ENCODE measurements at regions not wholly inside any gene's neighbourhood (a gene's known extent, or its start where the extent isn't known, plus 50 kb on each side); places are given as distances from the start of the nearest gene placed in this dataset.

- no peak overlapping the region for H3K4me3 ChIP-seq (ENCODE audit: low read length)
- no peaks in the 10 kb centered on the region for H3K4me1 ChIP-seq (ENCODE audit: low read length)
- no peaks in the 10 kb centered on the region for H3K79me2 ChIP-seq (ENCODE audit: low read length)
- no peak overlapping the region for H3K4me2 ChIP-seq (ENCODE audit: low read length)
- no peaks in the 10 kb centered on the region for H3K9me3 ChIP-seq (ENCODE audit: insufficient read depth, low read length)
- H4K20me1 ChIP-seq (ENCODE audit: insufficient read depth, low read length): no peaks in the 10 kb centered on the region
- H3K36me3 ChIP-seq (replicated peaks; ENCODE audit: low read depth, low read length): no peaks in the 10 kb centered on the region
- no peak for TF ChIP-seq EZH2phosphoT487 (IDR thresholded peaks at IDR 0.05; ENCODE audit: low read depth)
- TF ChIP-seq, protein P1, sequence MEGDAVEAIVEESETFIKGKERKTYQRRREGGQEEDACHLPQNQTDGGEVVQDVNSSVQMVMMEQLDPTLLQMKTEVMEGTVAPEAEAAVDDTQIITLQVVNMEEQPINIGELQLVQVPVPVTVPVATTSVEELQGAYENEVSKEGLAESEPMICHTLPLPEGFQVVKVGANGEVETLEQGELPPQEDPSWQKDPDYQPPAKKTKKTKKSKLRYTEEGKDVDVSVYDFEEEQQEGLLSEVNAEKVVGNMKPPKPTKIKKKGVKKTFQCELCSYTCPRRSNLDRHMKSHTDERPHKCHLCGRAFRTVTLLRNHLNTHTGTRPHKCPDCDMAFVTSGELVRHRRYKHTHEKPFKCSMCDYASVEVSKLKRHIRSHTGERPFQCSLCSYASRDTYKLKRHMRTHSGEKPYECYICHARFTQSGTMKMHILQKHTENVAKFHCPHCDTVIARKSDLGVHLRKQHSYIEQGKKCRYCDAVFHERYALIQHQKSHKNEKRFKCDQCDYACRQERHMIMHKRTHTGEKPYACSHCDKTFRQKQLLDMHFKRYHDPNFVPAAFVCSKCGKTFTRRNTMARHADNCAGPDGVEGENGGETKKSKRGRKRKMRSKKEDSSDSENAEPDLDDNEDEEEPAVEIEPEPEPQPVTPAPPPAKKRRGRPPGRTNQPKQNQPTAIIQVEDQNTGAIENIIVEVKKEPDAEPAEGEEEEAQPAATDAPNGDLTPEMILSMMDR (IDR thresholded peaks at IDR 0.05; ENCODE audit: low read depth, low read length): no peak
- H3K27ac ChIP-seq (ENCODE audit: low read length): no peak overlapping the region
- H3K27me3 ChIP-seq (ENCODE audit: low read depth, low read length): no peaks in the 10 kb centered on the region
- no peak overlapping the region for H2AFZ ChIP-seq (ENCODE audit: low read depth, low read length)
- no peak overlapping the region for H3K9ac ChIP-seq (ENCODE audit: low read length)
Measured at GRCh38 chr9:115373000-115373709, 255.2 kb upstream of the TNC start.

GRCh38 chr9:115373710-115374045 is 255.7 kb upstream of the TNC start:
- no peak for TF ChIP-seq EZH2phosphoT487 (IDR thresholded peaks at IDR 0.05; ENCODE audit: low read depth)
- TF ChIP-seq, protein P1 (IDR thresholded peaks at IDR 0.05; ENCODE audit: low read depth, low read length): no peak
- Histone ChIP-seq H3K9me3 (ENCODE audit: insufficient read depth, low read length) (no peaks in the 10 kb centered on the region), H4K20me1 (ENCODE audit: insufficient read depth, low read length) (no peaks in the 10 kb centered on the region), H3K27me3 (ENCODE audit: low read depth, low read length) (no peaks in the 10 kb centered on the region), H3K79me2 (ENCODE audit: low read length) (no peaks in the 10 kb centered on the region), H3K9ac (ENCODE audit: low read length) (no peak overlapping the region), H3K36me3 (replicated peaks; ENCODE audit: low read depth, low read length) (no peaks in the 10 kb centered on the region), H3K27ac (ENCODE audit: low read length) (no peak overlapping the region), H3K4me1 (ENCODE audit: low read length) (peaks cover 2% of the 10 kb centered on the region), H3K4me3 (ENCODE audit: low read length) (no peak overlapping the region), H3K4me2 (ENCODE audit: low read length) (no peak overlapping the region), H2AFZ (ENCODE audit: low read depth, low read length) (no peak overlapping the region)

DNA sequence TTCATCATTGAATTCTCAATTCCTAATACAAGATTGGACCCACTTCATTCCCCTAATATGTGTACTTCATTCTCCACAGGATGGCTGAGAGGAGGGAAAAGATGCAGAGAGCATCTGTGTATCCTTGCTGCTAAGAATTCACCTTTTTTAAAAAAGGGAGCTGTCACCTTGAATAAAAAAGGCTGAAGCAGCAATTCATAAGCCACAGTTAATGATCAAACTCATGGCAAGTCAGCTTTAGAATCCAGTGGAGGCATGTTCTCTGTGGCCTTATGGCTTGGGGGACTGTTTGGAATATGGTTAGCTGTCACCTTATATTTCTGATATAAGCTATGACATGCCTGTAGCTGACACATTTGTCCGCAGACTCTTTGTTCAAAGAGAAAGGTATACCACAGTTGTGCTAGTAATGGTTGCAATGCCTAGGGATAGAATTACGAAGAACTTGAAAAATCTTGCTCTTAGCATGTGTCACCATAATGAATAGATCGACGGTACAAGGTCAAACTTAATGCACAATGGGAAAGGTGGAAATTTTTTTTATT is 256.8 kb upstream of the TNC start:
- H2AFZ ChIP-seq (ENCODE audit: low read depth, low read length): no peak overlapping the region
- no peaks in the 10 kb centered on the region for H3K27me3 ChIP-seq (ENCODE audit: low read depth, low read length)
- no peak overlapping the region for H3K4me2 ChIP-seq (ENCODE audit: low read length)
- no peaks in the 10 kb centered on the region for H4K20me1 ChIP-seq (ENCODE audit: insufficient read depth, low read length)
- no peaks in the 10 kb centered on the region for H3K79me2 ChIP-seq (ENCODE audit: low read length)
- H3K4me1 ChIP-seq (ENCODE audit: low read length): peaks cover 6% of the 10 kb centered on the region
- H3K9me3 ChIP-seq (ENCODE audit: insufficient read depth, low read length): no peaks in the 10 kb centered on the region
- no peak overlapping the region for H3K27ac ChIP-seq (ENCODE audit: low read length)
- TF ChIP-seq EZH2phosphoT487 (IDR thresholded peaks at IDR 0.05; ENCODE audit: low read depth): no peak
- TF ChIP-seq, protein P1 (IDR thresholded peaks at IDR 0.05; ENCODE audit: low read depth, low read length): no peak
- H3K9ac ChIP-seq (ENCODE audit: low read length): no peak overlapping the region
- H3K36me3 ChIP-seq (replicated peaks; ENCODE audit: low read depth, low read length): no peaks in the 10 kb centered on the region
- H3K4me3 ChIP-seq (ENCODE audit: low read length): no peak overlapping the region

- no peak overlapping the region for H3K9ac ChIP-seq (ENCODE audit: low read length)
- no peak overlapping the region for H3K4me3 ChIP-seq (ENCODE audit: low read length)
- no peaks in the 10 kb centered on the region for H3K9me3 ChIP-seq (ENCODE audit: insufficient read depth, low read length)
- H3K27ac ChIP-seq (ENCODE audit: low read length): no peak overlapping the region
- H3K4me1 ChIP-seq (ENCODE audit: low read length): peaks cover 6% of the 10 kb centered on the region
- no peaks in the 10 kb centered on the region for H3K27me3 ChIP-seq (ENCODE audit: low read depth, low read length)
- no peaks in the 10 kb centered on the region for H4K20me1 ChIP-seq (ENCODE audit: insufficient read depth, low read length)
- H2AFZ ChIP-seq (ENCODE audit: low read depth, low read length): no peak overlapping the region
- no peaks in the 10 kb centered on the region for H3K79me2 ChIP-seq (ENCODE audit: low read length)
- H3K36me3 ChIP-seq (replicated peaks; ENCODE audit: low read depth, low read length): no peaks in the 10 kb centered on the region
- TF ChIP-seq, protein P1 (IDR thresholded peaks at IDR 0.05; ENCODE audit: low read depth, low read length): no peak
- TF ChIP-seq EZH2phosphoT487 (IDR thresholded peaks at IDR 0.05; ENCODE audit: low read depth): no peak
- H3K4me2 ChIP-seq (ENCODE audit: low read length): no peak overlapping the region
Measured at GRCh38 chr9:115378241-115378640, 260.3 kb upstream of the TNC start.

Data from OCI-LY3 (cell line).